OCI-LY1 (cell line): ENCODE measurements at regions not wholly inside any gene's neighbourhood (a gene's known extent, or its start where the extent isn't known, plus 50 kb on each side); places are given as distances from the start of the nearest gene placed in this dataset.

Experiments used
- H2AFZ ChIP-seq: fragments of 200-600 bp; sonication (generic), shearing (Covaris generic); 2 replicates; pipeline ENCODE4 v1.6.0; 2014; ENCODE audit warnings: antibody characterized with exemption, mild to moderate bottlenecking, low read length
- H3F3A ChIP-seq: fragments of 200-600 bp; sonication (generic), shearing (Covaris generic); 2 replicates; pipeline ENCODE4 v1.6.0; 2014; ENCODE audit warnings: mild to moderate bottlenecking, antibody characterized with exemption, low read length, moderate library complexity; ENCODE audit not compliant: insufficient read depth
- H3K27ac ChIP-seq: fragments of 200-600 bp; sonication (generic); 2 replicates; pipeline ENCODE4 v1.5.1; 2014; ENCODE audit warnings: low read length, mixed run types, mild to moderate bottlenecking, low read depth; ENCODE audit not compliant: poor library complexity, severe bottlenecking
- H3K27me3 ChIP-seq: fragments of 200-600 bp; sonication (generic); 2 replicates; pipeline ENCODE4 v1.6.0; 2014; ENCODE audit warnings: antibody characterized with exemption, mild to moderate bottlenecking, low read length, moderate library complexity; ENCODE audit not compliant: insufficient read depth
- H3K36me3 ChIP-seq: fragments of 200-600 bp; sonication (generic); 2 replicates; pipeline ENCODE4 v1.6.1; 2014; ENCODE audit warnings: mild to moderate bottlenecking, antibody characterized with exemption, low read length, moderate library complexity, mixed read lengths; ENCODE audit not compliant: insufficient read depth
- H3K4me1 ChIP-seq: fragments of 200-600 bp; sonication (generic); 2 replicates; pipeline ENCODE4 v1.5.1; 2014; ENCODE audit warnings: mild to moderate bottlenecking, low read length, moderate library complexity; ENCODE audit not compliant: insufficient read depth, severe bottlenecking
- H3K4me2 ChIP-seq: fragments of 200-600 bp; sonication (generic), shearing (Covaris generic); 2 replicates; pipeline ENCODE4 v1.6.1; 2014; ENCODE audit warnings: low read length
- H3K4me3 ChIP-seq: fragments of 200-600 bp; sonication (generic); 2 replicates; pipeline ENCODE4 v1.5.1; 2014; ENCODE audit warnings: low read length, low read depth, mild to moderate bottlenecking, mixed read lengths; ENCODE audit not compliant: poor library complexity, severe bottlenecking
- H3K79me2 ChIP-seq: fragments of 200-600 bp; shearing (Covaris generic); 2 replicates; pipeline ENCODE4 v1.6.1; 2016; ENCODE audit warnings: mixed run types, low read length, mixed read lengths; ENCODE audit not compliant: insufficient read depth
- H3K9ac ChIP-seq: fragments of 200-600 bp; sonication (generic), shearing (Covaris generic); 2 replicates; pipeline ENCODE4 v1.6.1; 2014; ENCODE audit warnings: mild to moderate bottlenecking, low read length, mixed read lengths
- H3K9me2 ChIP-seq: fragments of 200-600 bp; sonication (generic), shearing (Covaris generic); 2 replicates; pipeline ENCODE4 v1.6.1; 2014; ENCODE audit warnings: low read depth, mild to moderate bottlenecking, low read length, mixed read lengths
- H3K9me3 ChIP-seq: fragments of 200-600 bp; shearing (Covaris generic); 2 replicates; pipeline ENCODE4 v1.6.1; 2014; ENCODE audit warnings: low read length, mixed read lengths
- H4K20me1 ChIP-seq: fragments of 200-600 bp; sonication (generic), shearing (Covaris generic); 2 replicates; pipeline ENCODE4 v1.6.0; 2016; ENCODE audit warnings: mild to moderate bottlenecking, low read length; ENCODE audit not compliant: insufficient read depth
- CTCF ChIP-seq: fragments of 200-600 bp; sonication (generic), shearing (Covaris generic); IDR thresholded peaks from 2 replicates; pipeline ENCODE4 v1.5.1; 2017; ENCODE audit warnings: mild to moderate bottlenecking, antibody characterized with exemption, low read length, moderate library complexity, mixed read lengths
- EZH2 ChIP-seq: fragments of 200-600 bp; sonication (generic), shearing (Covaris generic); IDR thresholded peaks from 2 replicates; pipeline ENCODE4 v1.8.0; 2017; ENCODE audit warnings: borderline replicate concordance, mixed run types, mild to moderate bottlenecking, antibody characterized with exemption, low read length, moderate library complexity, mixed read lengths

GRCh38 chr16:64478252-64478906 is 643.5 kb downstream of the CDH11 start:
- no peaks in the 10 kb centered on the region for H3K4me1 ChIP-seq
- H2AFZ ChIP-seq, result no peak overlapping the region
- H3K36me3 ChIP-seq, result no peaks in the 10 kb centered on the region
- H3K4me2 ChIP-seq, result no peak overlapping the region
- H3K27me3 ChIP-seq, result no peaks in the 10 kb centered on the region
- TF ChIP-seq CTCF, result no peak
- TF ChIP-seq EZH2, result no peak
- H3F3A ChIP-seq, result no peaks in the 10 kb centered on the region
- no peak overlapping the region for H3K9ac ChIP-seq
- H4K20me1 ChIP-seq, result no peaks in the 10 kb centered on the region
- no peak overlapping the region for H3K4me3 ChIP-seq
- H3K27ac ChIP-seq, result no peak overlapping the region
- no peaks in the 10 kb centered on the region for H3K9me2 ChIP-seq
- no peaks in the 10 kb centered on the region for H3K79me2 ChIP-seq
- H3K9me3 ChIP-seq, result no peaks in the 10 kb centered on the region

- Histone ChIP-seq H3K4me3 (no peak overlapping the region), H3K36me3 (no peaks in the 10 kb centered on the region), H4K20me1 (no peaks in the 10 kb centered on the region), H3K27ac (no peak overlapping the region), H3F3A (no peaks in the 10 kb centered on the region), H3K79me2 (no peaks in the 10 kb centered on the region), H3K4me2 (no peak overlapping the region), H3K9me3 (no peaks in the 10 kb centered on the region), H3K4me1 (no peaks in the 10 kb centered on the region), H2AFZ (no peak overlapping the region), H3K9me2 (no peaks in the 10 kb centered on the region), H3K27me3 (no peaks in the 10 kb centered on the region), H3K9ac (no peak overlapping the region)
- TF ChIP-seq CTCF, result no peak
- no peak for TF ChIP-seq EZH2
These were observed 646.1 kb downstream of the CDH11 start for GRCh38 chr16:64475627-64476351.

- Histone ChIP-seq H3K79me2 (no peaks in the 10 kb centered on the region), H3K36me3 (no peaks in the 10 kb centered on the region), H2AFZ (no peak overlapping the region), H3K27me3 (no peaks in the 10 kb centered on the region), H3K9me2 (no peaks in the 10 kb centered on the region), H3K9me3 (peaks cover 3% of the 10 kb centered on the region; the same call in 1 of the 2 replicates), H3K27ac (no peak overlapping the region), H3K9ac (no peak overlapping the region), H4K20me1 (no peaks in the 10 kb centered on the region), H3F3A (no peaks in the 10 kb centered on the region), H3K4me3 (no peak overlapping the region), H3K4me2 (no peak overlapping the region), H3K4me1 (peaks cover 10% of the 10 kb centered on the region)
- no peak for TF ChIP-seq CTCF
- no peak for TF ChIP-seq EZH2
These were observed 650.9 kb downstream of the CDH11 start for GRCh38 chr16:64470916-64471315.
